GM12878 (cell line): ENCODE measurements at regions not wholly inside any gene's neighbourhood (a gene's known extent, or its start where the extent isn't known, plus 50 kb on each side); places are given as distances from the start of the nearest gene placed in this dataset.

ENCODE experiments used
- ATAC-seq: fragments of 200-7000 bp; cut with Tn5 transposase; 3 replicates; pipeline ENCODE4 v1.9.1; 2020; ENCODE audit warnings: mild to moderate bottlenecking, moderate library complexity
- BruUV-seq: library from RNA; stranded (reverse); fragments of 400-500 nt; replicated peaks from 2 replicates; lab custom pipeline; 2021; lab: Mats Ljungman, UMichigan
- CTCF ChIA-PET: fragments of 300-600 bp; sonication (Branson Sonifier 250); formaldehyde crosslinking; extraction: SDS; loops from one replicate; lab custom pipeline; 2021; ENCODE audit warnings: inconsistent platforms; lab: Yijun Ruan, JAX
- POLR2A ChIA-PET: fragments of 350-600 bp; formaldehyde crosslinking; extraction: SDS; loops from one replicate; lab custom pipeline; 2021; ENCODE audit warnings: inconsistent platforms; lab: Charles Lee
- RAD21 ChIA-PET: fragments of 300-600 bp; sonication (Branson Sonifier 250); formaldehyde crosslinking; loops from one replicate; lab custom pipeline; 2023; ENCODE audit warnings: antibody characterized with exemption; ENCODE audit not compliant: unreplicated experiment; lab: Charles Lee
- SMC1A ChIA-PET: fragments of 300-600 bp; sonication (Branson Sonifier 250); formaldehyde crosslinking; loops from one replicate; lab custom pipeline; 2023; ENCODE audit not compliant: unreplicated experiment, uncharacterized antibody; lab: Charles Lee
- DNase-seq: peaks from one replicate; pipeline ENCODE4 v3.0.0-alpha.2; 2011; ENCODE audit warnings: low read depth, low spot score
- FAIRE-seq: peaks from 3 replicates; lab custom pipeline; 2011; peaks lifted over from hg19 to GRCh38; lab: Jason Lieb, UNC
- H2AFZ ChIP-seq: 2 replicates; pipeline ENCODE4 v1.6.0; 2011; ENCODE audit warnings: low read depth, low read length, control low read depth; ENCODE audit not compliant: control insufficient read depth
- H3K27ac ChIP-seq: 2 replicates; pipeline ENCODE4 v1.5.1; 2011; ENCODE audit warnings: control low read depth; ENCODE audit not compliant: control insufficient read depth, insufficient read depth
- H3K27me3 ChIP-seq, 2 experiments: replicated peaks in 1 of 2; 2 replicates each; pipeline versions ENCODE4 v1.6.0 to v1.6.1; 2011; ENCODE audit warnings: low read length in 1 of 2; ENCODE audit not compliant: control insufficient read depth in 2 of 2, insufficient read depth in 2 of 2
- H3K36me3 ChIP-seq, 2 experiments: 2 replicates each; pipeline ENCODE4 v1.5.1; 2011; ENCODE audit warnings: low read length in 1 of 2; ENCODE audit not compliant: control insufficient read depth in 2 of 2, insufficient read depth in 2 of 2
- H3K4me1 ChIP-seq: 2 replicates; pipeline ENCODE4 v1.6.1; 2011; ENCODE audit warnings: mild to moderate bottlenecking, low read length, moderate library complexity, mixed read lengths; ENCODE audit not compliant: control insufficient read depth, insufficient read depth
- H3K4me2 ChIP-seq: 2 replicates; pipeline ENCODE4 v1.6.0; 2011; ENCODE audit warnings: control low read depth; ENCODE audit not compliant: control insufficient read depth, insufficient read depth
- H3K4me3 ChIP-seq: fragments of 200-600 bp; sonication (generic); 2 replicates; pipeline ENCODE4 v1.5.1; 2016
- H3K79me2 ChIP-seq: 2 replicates; pipeline ENCODE4 v1.6.0; 2011; ENCODE audit warnings: low read length; ENCODE audit not compliant: control insufficient read depth, insufficient read depth
- H3K9ac ChIP-seq: 2 replicates; pipeline ENCODE4 v1.8.0; 2011; ENCODE audit warnings: low read length, control low read depth, mixed read lengths; ENCODE audit not compliant: control insufficient read depth, insufficient read depth
- H3K9me3 ChIP-seq: replicated peaks from 3 replicates; pipeline ENCODE4 v1.5.1; 2011; ENCODE audit warnings: mild to moderate bottlenecking, low read length; ENCODE audit not compliant: control insufficient read depth, insufficient read depth
- H4K20me1 ChIP-seq: 2 replicates; pipeline ENCODE4 v1.6.0; 2011; ENCODE audit not compliant: control insufficient read depth, insufficient read depth
- BRCA1 ChIP-seq: IDR thresholded peaks from 2 replicates; pipeline ENCODE4 v1.6.1; 2011; ENCODE audit warnings: low read depth, low read length, improper control_type of control experiment
- CEBPB ChIP-seq, 2 experiments: fragments of 150-350 bp in 1 of 2; IDR thresholded peaks; 2 replicates each; pipeline ENCODE4 v1.6.1; 2012 to 2014; ENCODE audit warnings: low read depth in 2 of 2, low read length in 2 of 2, borderline replicate concordance in 1 of 2, inconsistent platforms in 1 of 2
- GATAD2B ChIP-seq: fragments of 450-650 bp; conservative IDR thresholded peaks from 2 replicates; pipeline ENCODE4 v1.6.1; 2017; ENCODE audit warnings: low read depth, mild to moderate bottlenecking, moderate library complexity
- HDAC2 ChIP-seq: fragments of 200-600 bp; sonication (generic); IDR thresholded peaks from 2 replicates; pipeline ENCODE4 v1.6.1; 2017
- HSF1 ChIP-seq: fragments of 150-350 bp; IDR thresholded peaks from 2 replicates; pipeline ENCODE4 v1.6.1; 2014; ENCODE audit warnings: mild to moderate bottlenecking, low read depth, low read length
- MTA3 ChIP-seq: IDR thresholded peaks from 2 replicates; pipeline ENCODE4 v1.6.1; 2012; ENCODE audit warnings: low read length, inconsistent platforms, borderline replicate concordance
- NR2F1 ChIP-seq: fragments of 450-650 bp; conservative IDR thresholded peaks from 2 replicates; pipeline ENCODE4 v1.6.1; 2017; ENCODE audit warnings: mild to moderate bottlenecking
- POLR2AphosphoS5 ChIP-seq: IDR thresholded peaks from 2 replicates; pipeline ENCODE4 v1.6.1; 2011; ENCODE audit warnings: mild to moderate bottlenecking, low read length, inconsistent platforms
- SREBF1 ChIP-seq: IDR thresholded peaks from 2 replicates; pipeline ENCODE4 v1.6.1; 2012; ENCODE audit warnings: mild to moderate bottlenecking, low read length
- SRF ChIP-seq, 2 experiments: IDR thresholded peaks; 2 replicates each; pipeline ENCODE4 v1.6.1; 2011; ENCODE audit warnings: low read depth in 2 of 2, low read length in 2 of 2, mild to moderate bottlenecking in 1 of 2, moderate library complexity in 1 of 2
- TCF7 ChIP-seq: IDR thresholded peaks from 2 replicates; pipeline ENCODE4 v1.6.1; 2014; ENCODE audit warnings: antibody characterized with exemption, borderline replicate concordance
- YY1 ChIP-seq: IDR thresholded peaks from 2 replicates; pipeline ENCODE4 v1.6.1; 2011; ENCODE audit warnings: low read depth, mild to moderate bottlenecking, low read length
- ZNF687 ChIP-seq: fragments of 450-650 bp; IDR thresholded peaks from 2 replicates; pipeline ENCODE4 v1.6.1; 2017; ENCODE audit warnings: mild to moderate bottlenecking, moderate library complexity
- ZZZ3 ChIP-seq: IDR thresholded peaks from 2 replicates; pipeline ENCODE4 v1.6.1; 2011; ENCODE audit warnings: low read depth; ENCODE audit not compliant: control insufficient read depth, insufficient read length
- WGBS: methylation state at CpG from one replicate; pipeline ENCODE4 v1.1.6; 2016; ENCODE audit warnings: low lambda C conversion rate; ENCODE audit not compliant: insufficient replicate concordance, insufficient coverage; ENCODE audit errors: missing lambda C conversion rate; 5-methylcytosine and 5-hydroxymethylcytosine counted together
- in situ Hi-C: fragments of 300-500 bp; cut with MboI; formaldehyde crosslinking; loops from 9 replicates; pipeline ENCODE4 v1.14.3; 2018; ENCODE audit warnings: mixed read lengths
- intact Hi-C: fragments of 100-400 bp; cut with micrococcal nuclease; formaldehyde crosslinking; loops from one replicate; pipeline ENCODE4 v1.14.2; 2022; ENCODE audit not compliant: unreplicated experiment

- Histone ChIP-seq H3K4me3 (no peak overlapping the region), H3K4me2 (no peak overlapping the region), H3K79me2 (no peaks in the 10 kb centered on the region), H3K27me3 (no peaks in the 10 kb centered on the region), H4K20me1 (no peaks in the 10 kb centered on the region), H3K9ac (no peak overlapping the region), H3K27ac (no peak overlapping the region), H3K9me3 (no peaks in the 10 kb centered on the region), H3K4me1 (no peaks in the 10 kb centered on the region), H3K36me3 (no peaks in the 10 kb centered on the region), H2AFZ (no peak overlapping the region)
- ATAC-seq, result no peak
- BruUV-seq, result no TSS peak
- in situ Hi-C loops (no loop called here), intact Hi-C loops (no loop called here)
- FAIRE-seq, result no peak
- ChIA-PET CTCF (no interaction called here), SMC1A (no interaction called here), POLR2A (no interaction called here), RAD21 (no interaction called here)
- WGBS, result 6% methylated on average over 6 of the region's 6 CpGs
- TF ChIP-seq HDAC2 (no peak), TCF7 (no peak), POLR2AphosphoS5 (no peak), HSF1 (no peak), NR2F1 (no peak), SRF (IDR thresholded peaks at IDR 0.05; ENCODE audit: low read depth in 2 of 2, low read length in 2 of 2) (no peak), BRCA1 (no peak), ZNF687 (no peak), SREBF1 (no peak), CEBPB (IDR thresholded peaks at IDR 0.05; ENCODE audit: borderline replicate concordance in 1 of 2, low read depth in 2 of 2, low read length in 2 of 2) (no peak), MTA3 (no peak), YY1 (no peak), ZZZ3 (no peak), GATAD2B (no peak)
- no peak for DNase-seq
Measured at GRCh38 chr6:169880516-169880915, 129.1 kb downstream of the ERMARD start.
